Colon (tissue), 2 donors: ENCODE measurements at regions not wholly inside any gene's neighbourhood (a gene's known extent, or its start where the extent isn't known, plus 50 kb on each side); places are given as distances from the start of the nearest gene placed in this dataset.

Experiments used
- FAIRE-seq: peaks from 2 replicates; lab custom pipeline; 2012; peaks lifted over from hg19 to GRCh38; lab: Jason Lieb, UNC
- donor health status: control.
- donor health status: control.

GRCh38 chr2:228652366-228652765 lies 470.9 kb upstream of the SPHKAP start:
- no peak for FAIRE-seq

DNA sequence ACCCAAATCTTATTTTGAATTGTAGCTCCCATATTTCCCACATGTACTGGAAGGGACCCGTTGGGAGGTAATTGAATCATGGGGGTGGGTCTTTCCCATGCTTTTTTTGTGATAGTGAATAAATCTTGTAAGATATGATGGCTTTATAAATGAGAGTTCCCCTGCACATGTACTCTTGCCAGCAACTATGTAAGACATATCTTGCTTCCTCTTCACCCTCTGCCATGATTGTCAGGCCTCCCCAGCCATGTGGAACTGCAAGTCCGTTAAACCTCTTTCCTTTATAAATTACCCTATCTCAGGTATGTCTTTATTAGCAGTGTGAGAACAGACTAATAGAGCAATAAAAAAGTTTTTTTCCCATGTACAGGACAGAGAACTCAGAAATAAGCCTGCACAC lies 468.4 kb upstream of the SPHKAP start:
- FAIRE-seq: no peak

GRCh38 chr2:228649447-228649846 lies 468.0 kb upstream of the SPHKAP start:
- no peak for FAIRE-seq

DNA sequence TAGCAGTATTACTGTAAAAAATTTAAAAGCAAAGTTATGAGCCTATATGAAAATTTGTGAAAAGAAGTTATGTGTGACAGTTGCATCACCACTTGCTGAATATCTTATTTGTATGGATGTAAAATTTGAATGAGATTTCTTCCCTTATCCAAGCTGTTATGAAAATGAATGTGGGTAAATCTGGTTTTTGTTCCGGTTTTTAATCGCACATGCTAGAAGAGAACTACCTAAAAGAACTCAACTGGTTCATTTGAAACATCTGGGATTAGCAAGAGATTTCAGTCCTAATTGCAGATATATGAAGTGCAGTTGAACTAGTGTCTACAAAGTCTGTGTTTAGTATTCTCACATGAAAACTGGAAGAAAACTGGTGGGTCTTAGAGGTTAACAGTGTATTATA lies 467.1 kb upstream of the SPHKAP start:
- no peak for FAIRE-seq

DNA sequence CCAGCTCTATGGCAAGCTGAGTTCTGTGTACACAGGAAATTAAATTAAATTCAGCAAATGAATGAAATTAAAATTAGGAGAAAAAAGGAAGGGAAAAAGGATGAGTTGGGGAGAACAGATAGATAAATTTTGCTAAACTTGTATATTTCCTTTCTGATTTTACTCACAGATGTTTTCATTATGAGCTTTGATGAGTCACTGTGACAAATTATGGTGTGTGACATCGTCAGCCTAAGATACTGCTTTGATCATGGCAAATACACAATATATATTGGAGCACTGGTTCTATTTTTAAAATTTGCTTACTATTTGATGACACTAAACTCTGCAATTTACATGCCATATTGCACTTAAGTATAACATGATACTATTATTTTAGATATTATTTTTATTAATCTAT lies 464.6 kb upstream of the SPHKAP start:
- no peak for FAIRE-seq

DNA sequence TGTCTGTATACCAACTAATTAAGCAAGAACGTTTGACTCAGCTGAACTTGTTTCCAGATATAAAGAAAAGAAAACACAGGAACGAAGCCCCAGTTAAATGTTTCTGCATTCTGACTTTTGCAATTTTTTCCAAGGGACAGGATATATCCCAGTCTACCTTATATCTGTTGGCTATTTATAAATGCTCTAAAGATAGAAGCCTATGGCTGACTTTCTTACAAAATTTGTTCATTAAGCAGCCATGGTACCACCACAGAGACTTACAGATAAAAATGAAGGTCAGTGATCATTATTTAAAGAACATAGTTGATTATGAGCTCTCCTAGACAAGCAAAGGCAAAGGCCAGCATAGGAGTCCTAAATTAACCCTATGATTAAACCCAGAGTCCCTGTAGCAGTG lies 462.7 kb upstream of the SPHKAP start:
- FAIRE-seq: no peak

DNA sequence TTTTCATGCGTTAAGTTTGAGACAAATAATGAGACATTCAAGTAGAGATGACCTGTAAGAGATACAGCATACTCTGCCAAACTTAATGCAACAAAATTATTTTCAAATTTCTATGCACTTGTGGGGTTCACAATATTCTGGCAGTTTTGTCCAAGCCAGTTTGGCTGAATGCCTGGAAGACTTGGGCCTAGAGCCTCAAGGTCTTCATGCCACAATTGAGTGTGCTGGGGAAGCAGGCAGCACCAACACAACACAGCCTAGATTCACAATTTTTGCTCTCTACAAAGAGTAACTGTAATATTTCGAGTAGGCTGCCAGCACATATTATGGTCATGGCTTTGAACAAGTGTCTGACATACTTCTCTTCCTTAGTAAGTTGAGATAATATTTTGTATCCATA lies 461.4 kb upstream of the SPHKAP start:
- no peak for FAIRE-seq

GRCh38 chr2:228630786-228631185 lies 449.3 kb upstream of the SPHKAP start:
- FAIRE-seq: no peak

GRCh38 chr2:228629251-228629650 lies 447.8 kb upstream of the SPHKAP start:
- FAIRE-seq: no peak

GRCh38 chr2:228628682-228629081 lies 447.2 kb upstream of the SPHKAP start:
- no peak for FAIRE-seq

DNA sequence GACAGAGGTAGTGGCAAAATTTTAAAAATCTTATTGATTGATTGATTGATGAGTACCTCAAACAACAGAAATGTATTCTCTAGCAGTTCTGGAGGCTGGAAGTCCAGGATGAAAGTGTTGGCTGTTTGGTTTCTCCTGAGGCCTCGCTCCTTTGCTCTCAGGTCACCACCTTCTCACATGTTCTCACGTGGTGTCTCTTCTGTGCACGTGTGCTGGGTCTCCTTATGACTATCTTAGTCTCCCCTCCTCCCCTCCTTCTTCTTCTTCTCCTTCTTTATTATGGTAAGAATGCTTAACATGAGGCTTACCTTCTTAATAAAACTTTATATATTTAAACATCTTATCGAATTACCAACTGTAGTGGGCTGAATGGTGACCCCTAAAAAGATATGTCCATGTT lies 446.0 kb upstream of the SPHKAP start:
- FAIRE-seq: no peak

DNA sequence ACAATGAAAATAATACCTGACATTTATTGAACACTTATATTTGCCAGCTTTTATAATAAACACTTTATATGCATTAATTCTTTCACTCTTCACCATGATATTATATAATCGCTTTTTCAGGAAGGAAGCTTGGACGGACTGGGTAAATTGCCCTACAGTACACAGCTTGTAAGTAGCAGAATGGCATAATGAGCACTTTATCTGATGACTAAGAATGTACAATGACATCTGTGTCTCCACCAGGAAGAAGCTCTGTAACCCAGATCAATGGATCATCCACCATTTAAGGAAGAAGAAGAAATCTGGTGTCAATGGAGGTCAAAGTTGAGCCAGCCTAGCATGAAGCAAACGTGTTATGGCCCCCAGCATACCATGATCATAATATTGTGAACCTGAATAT lies 444.0 kb upstream of the SPHKAP start:
- FAIRE-seq: no peak

- FAIRE-seq: no peak
These were observed 443.2 kb upstream of the SPHKAP start for GRCh38 chr2:228624733-228625132.

DNA sequence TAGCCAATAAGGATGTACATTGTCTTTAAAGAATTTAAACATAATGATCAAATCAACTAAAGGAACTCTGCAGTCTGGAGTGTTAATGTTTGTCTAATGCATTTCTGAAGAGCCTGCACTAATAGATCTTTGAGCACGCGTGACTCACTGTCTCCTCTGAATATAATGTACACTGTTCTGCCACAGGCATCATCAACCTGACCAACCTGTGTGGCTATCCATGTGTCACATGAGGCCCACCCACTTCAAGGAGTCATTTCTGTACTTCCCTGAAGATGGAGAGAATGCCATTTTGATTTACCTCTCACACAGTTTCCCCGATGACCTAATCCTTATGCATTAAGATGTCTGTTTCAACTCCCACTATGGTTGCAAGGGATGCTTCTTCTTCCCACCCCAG lies 434.0 kb upstream of the SPHKAP start:
- no peak for FAIRE-seq

DNA sequence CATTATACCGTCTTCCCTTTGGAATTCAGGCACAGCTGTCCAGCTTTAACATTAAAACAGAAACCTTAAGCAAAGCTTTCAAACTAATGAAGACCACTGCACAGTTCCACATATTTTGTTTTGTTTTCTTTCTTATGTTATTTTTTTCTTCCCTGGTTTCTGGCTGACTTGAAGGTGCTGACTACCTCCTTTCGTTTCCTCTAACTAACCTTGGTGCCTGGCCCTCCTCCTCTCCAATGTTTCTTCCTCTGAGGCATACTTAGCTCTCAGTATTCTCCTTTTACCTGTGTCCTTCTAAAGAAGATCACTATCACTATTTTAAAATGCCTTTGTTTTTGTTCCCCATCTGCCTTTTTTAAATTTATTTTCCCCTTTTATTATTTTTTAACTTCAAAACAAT lies 433.3 kb upstream of the SPHKAP start:
- FAIRE-seq: no peak

DNA sequence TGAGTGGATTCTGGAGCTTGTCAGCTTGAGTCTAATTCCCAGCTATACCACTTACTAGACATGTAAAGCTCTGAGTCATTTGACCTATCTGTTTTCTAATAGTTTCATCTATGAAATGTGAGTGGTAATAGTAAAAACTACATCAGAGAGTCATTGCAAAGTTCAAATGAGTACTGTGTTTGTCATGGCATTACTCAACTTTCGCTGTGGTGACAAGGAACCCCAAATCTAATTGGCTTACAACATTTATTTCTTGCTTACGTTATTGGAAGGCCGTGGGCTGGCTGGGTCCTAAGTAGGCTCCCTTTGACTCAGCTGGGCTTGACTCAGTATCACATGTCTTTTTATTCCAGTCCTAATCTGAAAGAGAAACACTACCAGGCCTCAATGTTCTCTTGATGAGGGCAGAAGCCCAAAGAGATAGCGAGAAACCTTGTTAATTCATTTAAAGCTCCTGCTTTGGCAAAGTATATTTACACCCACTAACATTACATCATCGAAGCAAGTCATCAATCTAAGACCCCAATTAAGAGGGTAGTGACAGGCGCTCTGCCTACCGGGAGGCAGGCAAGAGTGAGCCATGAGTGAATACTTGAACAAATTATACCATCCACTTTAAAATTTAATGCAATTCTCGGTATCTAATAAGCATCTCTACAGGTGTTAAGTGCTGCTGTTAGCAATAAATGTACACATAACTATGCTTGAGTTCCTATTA lies 431.8 kb upstream of the SPHKAP start:
- no peak for FAIRE-seq

DNA sequence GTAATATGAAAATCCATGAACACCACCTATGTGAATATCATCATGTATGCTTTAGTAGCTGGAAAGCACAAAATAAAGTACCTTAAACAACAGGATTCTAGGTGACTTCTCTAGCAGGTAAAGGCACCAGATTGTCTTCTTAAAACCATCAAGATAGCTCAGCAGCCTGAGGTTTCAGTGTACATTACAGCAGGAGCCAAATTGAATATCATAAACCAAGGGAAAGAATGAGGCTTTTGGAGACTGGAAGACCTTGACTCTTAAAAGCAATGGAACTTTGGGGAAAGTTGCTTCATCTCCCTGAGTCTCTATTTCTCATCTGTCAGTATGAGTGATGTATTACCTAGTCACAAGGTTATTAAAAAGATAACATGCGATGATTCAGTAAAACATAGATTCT lies 429.7 kb upstream of the SPHKAP start:
- FAIRE-seq: no peak

DNA sequence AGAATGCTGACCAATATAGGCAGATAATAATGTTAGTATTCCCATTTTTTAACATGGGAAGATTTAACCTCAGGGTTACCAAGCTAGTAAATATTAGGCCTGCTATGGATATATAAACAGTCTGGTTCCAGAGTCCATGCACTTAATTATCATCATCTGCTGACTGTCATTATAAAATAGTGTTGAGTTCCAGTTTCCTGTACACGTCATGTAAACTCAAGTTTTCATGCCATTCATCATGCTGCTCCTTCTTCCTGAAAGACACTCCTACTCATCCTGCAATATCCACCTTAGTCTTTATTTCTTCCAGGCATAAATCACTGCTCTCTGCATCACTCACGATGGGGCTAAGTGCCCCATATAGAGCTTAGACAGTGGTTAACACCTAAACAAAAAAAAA lies 420.8 kb upstream of the SPHKAP start:
- FAIRE-seq: no peak

DNA sequence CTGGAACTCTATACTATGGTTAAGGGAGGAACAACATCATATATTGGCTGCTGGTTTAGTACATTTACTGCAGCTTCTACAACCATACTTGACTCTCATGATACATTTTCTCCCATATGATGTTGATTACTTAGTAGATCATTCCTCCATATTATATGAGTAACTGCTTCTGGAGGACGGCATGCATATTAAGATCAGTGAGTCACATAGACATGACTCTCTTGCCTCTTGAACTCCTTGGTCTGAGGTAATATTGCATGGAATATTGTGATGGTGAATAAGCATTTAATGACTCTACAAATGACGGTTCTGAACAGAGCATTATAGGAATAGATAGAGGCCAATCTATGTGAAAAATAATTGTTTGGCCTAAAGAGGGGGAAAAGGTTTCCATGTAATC lies 418.8 kb upstream of the SPHKAP start:
- no peak for FAIRE-seq

DNA sequence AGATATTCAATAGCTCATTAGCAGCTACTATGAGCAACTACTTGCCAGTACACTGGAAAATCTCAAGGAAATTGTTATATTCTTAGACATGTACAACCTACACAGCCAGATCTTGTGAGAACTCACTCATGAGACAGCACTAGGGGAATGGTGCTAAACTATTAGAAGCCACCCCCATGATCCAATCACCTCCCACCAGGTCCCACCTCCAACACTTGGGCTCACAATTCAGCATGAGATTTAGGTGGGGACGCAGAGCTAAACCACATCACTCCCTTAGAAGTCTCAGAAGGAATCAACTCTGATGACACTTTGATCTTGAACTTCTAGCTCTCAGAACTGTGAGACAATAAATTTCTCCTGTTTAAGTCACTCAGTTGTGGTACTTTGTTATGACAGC lies 418.3 kb upstream of the SPHKAP start:
- FAIRE-seq: no peak

- FAIRE-seq: peak; percentile 93
These were observed 417.8 kb upstream of the SPHKAP start for GRCh38 chr2:228599297-228599696.

GRCh38 chr2:228597032-228597431 lies 415.5 kb upstream of the SPHKAP start:
- FAIRE-seq: peak; percentile 82

GRCh38 chr2:228594012-228594411 lies 412.5 kb upstream of the SPHKAP start:
- FAIRE-seq: no peak

DNA sequence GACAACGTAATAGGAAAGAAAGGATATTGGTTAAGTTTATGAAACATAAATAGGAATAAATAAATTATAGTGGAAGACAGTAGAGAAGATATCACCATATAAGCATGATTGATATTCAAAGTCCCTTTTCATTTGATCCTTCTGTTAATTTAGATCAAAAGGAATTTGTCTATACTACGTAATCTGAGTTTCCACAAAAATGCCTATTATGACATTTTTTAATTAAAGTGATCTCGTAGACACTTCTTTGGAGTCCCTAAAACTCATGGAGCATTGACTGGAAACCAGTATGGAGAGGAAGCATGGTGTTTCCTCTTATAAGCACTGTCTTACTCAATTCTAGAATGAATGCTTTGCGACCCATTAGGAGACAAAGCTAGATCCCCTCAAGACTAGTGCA lies 411.4 kb upstream of the SPHKAP start:
- FAIRE-seq: no peak

GRCh38 chr2:228590681-228591080 lies 409.2 kb upstream of the SPHKAP start:
- FAIRE-seq: no peak
